ENCODE measurements at regions not wholly inside any gene's neighbourhood (a gene's known extent, or its start where the extent isn't known, plus 50 kb on each side); places are given as distances from the start of the nearest gene placed in this dataset.
"Not testable (repeated sequence)": the region's sequence is repeated elsewhere in the genome, so short reads cannot be mapped to it uniquely, and the experiment has no call there.

DNA sequence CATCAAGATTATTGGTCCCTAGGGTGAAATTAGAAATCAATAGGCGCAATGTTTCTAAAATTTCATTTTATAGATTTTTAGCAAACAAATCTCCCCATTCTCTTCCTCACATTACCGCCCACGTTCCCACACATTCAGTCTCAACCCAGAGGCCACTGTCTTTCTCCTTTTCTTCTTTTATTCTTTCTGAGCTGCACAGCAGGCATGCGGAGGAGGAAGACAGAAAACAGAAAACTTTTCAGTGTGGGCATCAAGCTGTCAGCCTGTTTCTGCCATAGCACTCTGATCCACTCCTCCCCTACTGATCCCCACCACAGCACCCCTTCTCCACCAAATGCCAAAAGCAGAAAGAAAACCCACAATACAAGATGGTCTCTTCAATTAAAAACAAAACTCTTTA, 94.8 kb upstream of the ADAMTS3 start:
- H3K9me3 Mint-ChIP-seq = no peaks in the 10 kb centered on the region
- no peaks in the 10 kb centered on the region for H3K27me3 Mint-ChIP-seq (ENCODE audit: low read depth)
- H3K4me1 Mint-ChIP-seq = peaks cover 12% of the 10 kb centered on the region
- TF ChIP-seq CTCF (IDR thresholded peaks at IDR 0.05; ENCODE audit: unreplicated experiment in 3 of 3) = no peak
- no peaks in the 10 kb centered on the region for H3K36me3 Mint-ChIP-seq (ENCODE audit: low read depth)
- H3K27ac Mint-ChIP-seq = peak overlapping the region; percentile 63 to 91 (median 75)
- peak overlapping the region; percentile 20 to 40 (median 24) for H3K4me3 Mint-ChIP-seq

DNA sequence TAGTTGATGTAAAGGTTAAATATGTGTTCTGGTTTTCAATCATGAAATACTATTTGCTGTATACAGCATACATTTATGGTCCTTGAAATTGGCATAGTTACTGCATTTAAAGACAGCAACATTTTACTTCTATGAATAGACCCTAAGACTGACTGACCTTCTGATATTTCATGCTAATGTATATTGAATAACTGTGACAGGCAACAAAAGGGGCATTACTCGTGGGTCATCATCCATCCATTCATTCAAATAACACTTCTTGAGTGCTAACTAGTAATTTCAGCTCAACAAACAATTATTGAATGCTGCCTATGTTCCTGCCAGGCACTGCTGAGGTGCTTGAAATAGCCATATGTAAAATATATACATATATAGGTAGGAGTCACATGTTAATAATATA, 92.8 kb upstream of the ADAMTS3 start:
- no peaks in the 10 kb centered on the region for H3K9me3 Mint-ChIP-seq
- H3K27me3 Mint-ChIP-seq (ENCODE audit: low read depth) = no peaks in the 10 kb centered on the region
- no peaks in the 10 kb centered on the region for H3K36me3 Mint-ChIP-seq (ENCODE audit: low read depth)
- no peak overlapping the region for H3K27ac Mint-ChIP-seq
- no peak for TF ChIP-seq CTCF (IDR thresholded peaks at IDR 0.05; ENCODE audit: unreplicated experiment in 3 of 3)
- no peak overlapping the region for H3K4me3 Mint-ChIP-seq
- peaks cover 12% of the 10 kb centered on the region for H3K4me1 Mint-ChIP-seq

GRCh38 chr4:72641611-72642010, 72.6 kb upstream of the ADAMTS3 start:
- Mint-ChIP-seq H3K4me3 (no peak overlapping the region), H3K9me3 (peaks cover 4% of the 10 kb centered on the region)

GRCh38 chr4:72636866-72637265, 67.8 kb upstream of the ADAMTS3 start:
- not testable (repeated sequence) for H3K27ac Mint-ChIP-seq; H3K27me3 Mint-ChIP-seq (ENCODE audit: low read depth); H3K4me3 Mint-ChIP-seq; H3K4me1 Mint-ChIP-seq; H3K36me3 Mint-ChIP-seq (ENCODE audit: low read depth)
- peaks cover 18% of the 10 kb centered on the region for H3K9me3 Mint-ChIP-seq

More at GRCh38 chr4:72641611-72642010, 72.6 kb upstream of the ADAMTS3 start:
- H3K27me3 Mint-ChIP-seq (ENCODE audit: low read depth) = no peaks in the 10 kb centered on the region
- H3K27ac Mint-ChIP-seq = no peak overlapping the region
- no peak for TF ChIP-seq CTCF (IDR thresholded peaks at IDR 0.05; ENCODE audit: unreplicated experiment in 3 of 3)
- H3K36me3 Mint-ChIP-seq (ENCODE audit: low read depth) = no peaks in the 10 kb centered on the region
- H3K4me1 Mint-ChIP-seq = no peaks in the 10 kb centered on the region

- not testable (repeated sequence) for H3K4me1 Mint-ChIP-seq; H3K27ac Mint-ChIP-seq; H3K27me3 Mint-ChIP-seq (ENCODE audit: low read depth); H3K4me3 Mint-ChIP-seq; H3K36me3 Mint-ChIP-seq (ENCODE audit: low read depth)
- H3K9me3 Mint-ChIP-seq = peaks cover 21% of the 10 kb centered on the region
Measured at GRCh38 chr4:72635931-72636330, 66.9 kb upstream of the ADAMTS3 start.

GRCh38 chr4:72632253-72632652, 63.2 kb upstream of the ADAMTS3 start:
- not testable (repeated sequence) for H3K4me3 Mint-ChIP-seq; H3K27ac Mint-ChIP-seq; H3K27me3 Mint-ChIP-seq (ENCODE audit: low read depth); H3K36me3 Mint-ChIP-seq (ENCODE audit: low read depth); H3K4me1 Mint-ChIP-seq
- peaks cover 18% of the 10 kb centered on the region for H3K9me3 Mint-ChIP-seq

DNA sequence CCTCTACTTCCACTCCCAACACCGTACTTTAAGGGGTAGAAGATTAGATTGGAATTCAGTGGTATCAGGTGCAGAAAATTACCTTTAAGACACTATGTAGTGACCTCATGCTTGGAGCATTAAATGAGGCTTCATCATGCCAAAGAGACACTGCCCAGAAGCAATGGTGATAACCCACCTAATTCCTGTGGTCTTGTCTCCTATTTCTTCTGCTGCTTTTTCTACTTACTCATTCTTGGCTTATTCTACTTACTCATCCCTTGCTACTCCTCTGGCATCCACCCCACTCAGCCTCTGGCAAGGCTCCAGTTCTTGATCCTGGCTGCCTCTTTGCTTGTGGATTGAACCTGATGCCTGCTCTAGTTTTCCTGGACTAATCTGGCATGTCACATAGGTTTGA, 62.3 kb upstream of the ADAMTS3 start:
- no peak for TF ChIP-seq CTCF (IDR thresholded peaks at IDR 0.05; ENCODE audit: unreplicated experiment in 3 of 3)
- Mint-ChIP-seq H3K36me3 (ENCODE audit: low read depth) (no peaks in the 10 kb centered on the region), H3K4me3 (no peak overlapping the region)

GRCh38 chr4:72629540-72629939, 60.5 kb upstream of the ADAMTS3 start:
- no peaks in the 10 kb centered on the region for H3K27me3 Mint-ChIP-seq (ENCODE audit: low read depth)
- no peaks in the 10 kb centered on the region for H3K36me3 Mint-ChIP-seq (ENCODE audit: low read depth)
- H3K9me3 Mint-ChIP-seq = peaks cover 7% of the 10 kb centered on the region
- H3K4me3 Mint-ChIP-seq = no peak overlapping the region
- H3K27ac Mint-ChIP-seq = no peak overlapping the region
- no peak for TF ChIP-seq CTCF (IDR thresholded peaks at IDR 0.05; ENCODE audit: unreplicated experiment in 3 of 3)
- H3K4me1 Mint-ChIP-seq = no peaks in the 10 kb centered on the region

More for the DNA sequence above, 62.3 kb upstream of the ADAMTS3 start:
- H3K27me3 Mint-ChIP-seq (ENCODE audit: low read depth) = no peaks in the 10 kb centered on the region
- H3K27ac Mint-ChIP-seq = no peak overlapping the region
- H3K9me3 Mint-ChIP-seq = peaks cover 15% of the 10 kb centered on the region
- H3K4me1 Mint-ChIP-seq = no peaks in the 10 kb centered on the region

All from nephron (organoid).